ENCODE measurements at regions not wholly inside any gene's neighbourhood (a gene's known extent, or its start where the extent isn't known, plus 50 kb on each side); places are given as distances from the start of the nearest gene placed in this dataset.

- no peaks in the 10 kb centered on the region for H3K27me3 ChIP-seq (ENCODE audit: control insufficient read depth in 1 of 2, insufficient read depth in 2 of 2, low read length in 2 of 2)
- no peak for FAIRE-seq
- no TSS peak for BruUV-seq (replicated peaks)
- intact Hi-C loops (cut with micrococcal nuclease; ENCODE audit: unreplicated experiment): no loop called here
- POLR2A ChIA-PET: no interaction called here
- DNase-seq (ENCODE audit: low spot score): no peak
- no peak for ATAC-seq
- TF ChIP-seq SIX1 (CRISPR knock-in tag; IDR thresholded peaks at IDR 0.05; ENCODE audit: borderline replicate concordance): no peak
- no peak for TF ChIP-seq ONECUT2 (CRISPR knock-in tag; IDR thresholded peaks at IDR 0.05)
- no peak for TF ChIP-seq RARA (CRISPR knock-in tag; IDR thresholded peaks at IDR 0.05)
- TF ChIP-seq ATF1 (CRISPR knock-in tag; IDR thresholded peaks at IDR 0.05): no peak
- TF ChIP-seq ZNF597 (CRISPR knock-in tag; IDR thresholded peaks at IDR 0.05): no peak
- TF ChIP-seq KDM3A (CRISPR knock-in tag; IDR thresholded peaks at IDR 0.05; ENCODE audit: low read depth): no peak
- TF ChIP-seq CHD2 (IDR thresholded peaks at IDR 0.05; ENCODE audit: low read depth, low read length): no peak
- TF ChIP-seq KDM5A (IDR thresholded peaks at IDR 0.05; ENCODE audit: borderline replicate concordance, low read length): no peak
- TF ChIP-seq, protein P1, sequence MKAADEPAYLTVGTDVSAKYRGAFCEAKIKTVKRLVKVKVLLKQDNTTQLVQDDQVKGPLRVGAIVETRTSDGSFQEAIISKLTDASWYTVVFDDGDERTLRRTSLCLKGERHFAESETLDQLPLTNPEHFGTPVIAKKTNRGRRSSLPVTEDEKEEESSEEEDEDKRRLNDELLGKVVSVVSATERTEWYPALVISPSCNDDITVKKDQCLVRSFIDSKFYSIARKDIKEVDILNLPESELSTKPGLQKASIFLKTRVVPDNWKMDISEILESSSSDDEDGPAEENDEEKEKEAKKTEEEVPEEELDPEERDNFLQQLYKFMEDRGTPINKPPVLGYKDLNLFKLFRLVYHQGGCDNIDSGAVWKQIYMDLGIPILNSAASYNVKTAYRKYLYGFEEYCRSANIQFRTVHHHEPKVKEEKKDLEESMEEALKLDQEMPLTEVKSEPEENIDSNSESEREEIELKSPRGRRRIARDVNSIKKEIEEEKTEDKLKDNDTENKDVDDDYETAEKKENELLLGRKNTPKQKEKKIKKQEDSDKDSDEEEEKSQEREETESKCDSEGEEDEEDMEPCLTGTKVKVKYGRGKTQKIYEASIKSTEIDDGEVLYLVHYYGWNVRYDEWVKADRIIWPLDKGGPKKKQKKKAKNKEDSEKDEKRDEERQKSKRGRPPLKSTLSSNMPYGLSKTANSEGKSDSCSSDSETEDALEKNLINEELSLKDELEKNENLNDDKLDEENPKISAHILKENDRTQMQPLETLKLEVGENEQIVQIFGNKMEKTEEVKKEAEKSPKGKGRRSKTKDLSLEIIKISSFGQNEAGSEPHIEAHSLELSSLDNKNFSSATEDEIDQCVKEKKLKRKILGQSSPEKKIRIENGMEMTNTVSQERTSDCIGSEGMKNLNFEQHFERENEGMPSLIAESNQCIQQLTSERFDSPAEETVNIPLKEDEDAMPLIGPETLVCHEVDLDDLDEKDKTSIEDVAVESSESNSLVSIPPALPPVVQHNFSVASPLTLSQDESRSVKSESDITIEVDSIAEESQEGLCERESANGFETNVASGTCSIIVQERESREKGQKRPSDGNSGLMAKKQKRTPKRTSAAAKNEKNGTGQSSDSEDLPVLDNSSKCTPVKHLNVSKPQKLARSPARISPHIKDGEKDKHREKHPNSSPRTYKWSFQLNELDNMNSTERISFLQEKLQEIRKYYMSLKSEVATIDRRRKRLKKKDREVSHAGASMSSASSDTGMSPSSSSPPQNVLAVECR (CRISPR knock-in tag; IDR thresholded peaks at IDR 0.05; ENCODE audit: borderline replicate concordance): no peak
- no peak for TF ChIP-seq ZNF383 (CRISPR knock-in tag; IDR thresholded peaks at IDR 0.05; ENCODE audit: borderline replicate concordance)
- TF ChIP-seq E2F2 (CRISPR knock-in tag; IDR thresholded peaks at IDR 0.05; ENCODE audit: borderline replicate concordance): no peak
- no peak for TF ChIP-seq PAX8 (CRISPR knock-in tag; IDR thresholded peaks at IDR 0.05; ENCODE audit: borderline replicate concordance)
- H3K9me3 ChIP-seq (ENCODE audit: low read length): no peaks in the 10 kb centered on the region
- H4K20me1 ChIP-seq (ENCODE audit: insufficient read depth, low read length): no peaks in the 10 kb centered on the region
- H2AFZ ChIP-seq (ENCODE audit: low read length): no peak overlapping the region
- no peak overlapping the region for H3K4me2 ChIP-seq (ENCODE audit: low read depth, low read length)
- H3K4me1 ChIP-seq (ENCODE audit: insufficient read depth, low read length): no peaks in the 10 kb centered on the region
- in situ Hi-C loops (cut with HindIII; ENCODE audit: extremely low pct_ligation_motif_present, low pct_unique_long_range_greater_than_20kb): no loop called here
- CTCF ChIA-PET (ENCODE audit: low intra/inter-chr PET ratio, low total read pairs): no interaction called here
- H3K27ac ChIP-seq (ENCODE audit: extremely low read length, insufficient read depth, low read length): no peak overlapping the region
- H3K36me3 ChIP-seq (replicated peaks in 1 of 2; ENCODE audit: control insufficient read depth in 1 of 2, insufficient read depth in 2 of 2, low read length in 2 of 2): no peaks in the 10 kb centered on the region
- H3K9ac ChIP-seq (ENCODE audit: insufficient read depth, low read depth, low read length): no peak overlapping the region
- no peak overlapping the region for H3K4me3 ChIP-seq (replicated peaks in 1 of 3; ENCODE audit: insufficient read depth in 1 of 3, low read depth in 2 of 3, low read length in 3 of 3)
- WGBS (ENCODE audit: low lambda C conversion rate): 6% methylated on average over 1 of the region's 1 CpG
- H3K79me2 ChIP-seq (ENCODE audit: insufficient read depth, low read length): no peaks in the 10 kb centered on the region
Measured at GRCh38 chr11:21924262-21924661, 268.6 kb upstream of the ANO5 start.
